Neural cell (in vitro differentiated cells): ENCODE measurements at regions not wholly inside any gene's neighbourhood (a gene's known extent, or its start where the extent isn't known, plus 50 kb on each side); places are given as distances from the start of the nearest gene placed in this dataset.
A peak's percentile ranks its signal among the peaks of the same experiment; 100 is the strongest.

Experiments
- H2AFZ ChIP-seq: fragments of 200-600, 300-800 bp; sonication (generic), shearing (Covaris generic); 2 replicates; pipeline ENCODE4 v1.6.0; 2014; ENCODE audit warnings: low read depth, mild to moderate bottlenecking, antibody characterized with exemption, low read length, moderate library complexity
- H3F3A ChIP-seq: fragments of 200-600 bp; shearing (Covaris generic); 2 replicates; pipeline ENCODE4 v1.6.1; 2016; ENCODE audit warnings: mild to moderate bottlenecking, moderate library complexity, mixed read lengths, antibody characterized with exemption, low read length; ENCODE audit not compliant: insufficient read depth, poor library complexity, severe bottlenecking
- H3K27ac ChIP-seq: fragments of 200-600, 300-800 bp; sonication (generic), shearing (Covaris generic); 2 replicates; pipeline ENCODE4 v1.5.1; 2014; ENCODE audit warnings: mild to moderate bottlenecking, low read length, moderate library complexity
- H3K27me3 ChIP-seq: fragments of 300-800, 200-600 bp; sonication (generic), shearing (Covaris generic); 2 replicates; pipeline ENCODE4 v1.6.0; 2014; ENCODE audit warnings: mild to moderate bottlenecking, low read depth, low read length, moderate library complexity; ENCODE audit not compliant: insufficient read depth
- H3K36me3 ChIP-seq: fragments of 300-800, 200-600 bp; sonication (generic), shearing (Covaris generic); 2 replicates; pipeline ENCODE4 v1.5.1; 2014; ENCODE audit warnings: mild to moderate bottlenecking, antibody characterized with exemption, low read length, moderate library complexity; ENCODE audit not compliant: insufficient read depth
- H3K4me2 ChIP-seq: fragments of 300-800, 200-600 bp; sonication (generic), shearing (Covaris generic); 2 replicates; pipeline ENCODE4 v1.6.0; 2014; ENCODE audit warnings: mild to moderate bottlenecking, low read length
- H3K4me3 ChIP-seq: fragments of 300-800, 200-600 bp; sonication (generic), shearing (Covaris generic); 2 replicates; pipeline ENCODE4 v1.5.1; 2014; ENCODE audit warnings: mild to moderate bottlenecking, low read length, moderate library complexity
- H3K79me2 ChIP-seq: fragments of 200-600 bp; shearing (Covaris generic); replicated peaks from 2 replicates; pipeline ENCODE4 v1.6.0; 2014; ENCODE audit warnings: mild to moderate bottlenecking, low read length, moderate library complexity; ENCODE audit not compliant: insufficient read depth
- H3K9ac ChIP-seq: fragments of 300-800, 200-600 bp; sonication (generic), shearing (Covaris generic); 2 replicates; pipeline ENCODE4 v1.6.1; 2016; ENCODE audit warnings: mild to moderate bottlenecking, low read length, mixed read lengths
- H3K9me2 ChIP-seq: fragments of 200-600 bp; shearing (Covaris generic); 2 replicates; pipeline ENCODE4 v1.6.1; 2016; ENCODE audit warnings: mild to moderate bottlenecking, low read length, mixed read lengths; ENCODE audit not compliant: insufficient read depth
- H3K9me3 ChIP-seq: fragments of 200-600, 300-800 bp; sonication (generic), shearing (Covaris generic); 2 replicates; pipeline ENCODE4 v1.6.1; 2016; ENCODE audit warnings: mild to moderate bottlenecking, mixed run types, low read length, moderate library complexity, mixed read lengths
- H4K20me1 ChIP-seq: fragments of 200-600 bp; shearing (Covaris generic); 2 replicates; pipeline ENCODE4 v1.6.1; 2016; ENCODE audit warnings: mild to moderate bottlenecking, mixed run types; ENCODE audit not compliant: insufficient read depth
- CTCF ChIP-seq: fragments of 450-650 bp; IDR thresholded peaks from 2 replicates; pipeline ENCODE4 v1.5.1; 2014; ENCODE audit warnings: antibody characterized with exemption, mild to moderate bottlenecking, moderate library complexity; ENCODE audit not compliant: poor library complexity, severe bottlenecking
- EP300 ChIP-seq: fragments of 450-650 bp; conservative IDR thresholded peaks from 2 replicates; pipeline ENCODE4 v1.6.1; 2014; ENCODE audit warnings: antibody characterized with exemption, mild to moderate bottlenecking, moderate library complexity; ENCODE audit not compliant: poor library complexity, severe bottlenecking
- EZH2 ChIP-seq: fragments of 200-600, 300-800 bp; shearing (Covaris generic), sonication (generic); IDR thresholded peaks from 2 replicates; pipeline ENCODE4 v1.6.1; 2014; ENCODE audit warnings: antibody characterized with exemption, low read length, borderline replicate concordance, mild to moderate bottlenecking; ENCODE audit not compliant: insufficient read depth, poor library complexity, severe bottlenecking
- MXI1 ChIP-seq: fragments of 450-650 bp; conservative IDR thresholded peaks from 2 replicates; pipeline ENCODE4 v1.6.1; 2014; ENCODE audit warnings: antibody characterized with exemption, mild to moderate bottlenecking; ENCODE audit not compliant: poor library complexity, severe bottlenecking
- POLR2AphosphoS5 ChIP-seq: IDR thresholded peaks from 2 replicates; pipeline ENCODE4 v1.6.1; 2012
- RAD21 ChIP-seq: fragments of 450-650 bp; conservative IDR thresholded peaks from 2 replicates; pipeline ENCODE4 v1.6.1; 2014; ENCODE audit warnings: antibody characterized with exemption, mild to moderate bottlenecking, moderate library complexity
- SMC3 ChIP-seq: fragments of 450-650 bp; conservative IDR thresholded peaks from 2 replicates; pipeline ENCODE4 v1.6.1; 2014; ENCODE audit warnings: antibody characterized with exemption, mild to moderate bottlenecking, moderate library complexity; ENCODE audit not compliant: poor library complexity
- TAF1 ChIP-seq: IDR thresholded peaks from 2 replicates; pipeline ENCODE4 v1.6.1; 2012; ENCODE audit warnings: low read depth
- TF ChIP-seq, protein P1 (sequence below): IDR thresholded peaks from 2 replicates; pipeline ENCODE4 v1.6.1; 2012; ENCODE audit warnings: borderline replicate concordance

GRCh38 chr11:92061456-92062062 lies 163.1 kb upstream of the FAT3 start:
- no peaks in the 10 kb centered on the region for H3K9me3 ChIP-seq
- no peak overlapping the region for H3K4me2 ChIP-seq
- no peak overlapping the region for H3K4me3 ChIP-seq
- no peaks in the 10 kb centered on the region for H3K27me3 ChIP-seq
- H2AFZ ChIP-seq = no peak overlapping the region
- H3K36me3 ChIP-seq = no peaks in the 10 kb centered on the region
- TF ChIP-seq RAD21 (no peak), EP300 (peak; percentile 16)
- no peaks in the 10 kb centered on the region for H3K79me2 ChIP-seq
- H3F3A ChIP-seq = no peaks in the 10 kb centered on the region
- no peaks in the 10 kb centered on the region for H3K9me2 ChIP-seq
- no peaks in the 10 kb centered on the region for H4K20me1 ChIP-seq
- no peak overlapping the region for H3K9ac ChIP-seq
- H3K27ac ChIP-seq = no peak overlapping the region

DNA sequence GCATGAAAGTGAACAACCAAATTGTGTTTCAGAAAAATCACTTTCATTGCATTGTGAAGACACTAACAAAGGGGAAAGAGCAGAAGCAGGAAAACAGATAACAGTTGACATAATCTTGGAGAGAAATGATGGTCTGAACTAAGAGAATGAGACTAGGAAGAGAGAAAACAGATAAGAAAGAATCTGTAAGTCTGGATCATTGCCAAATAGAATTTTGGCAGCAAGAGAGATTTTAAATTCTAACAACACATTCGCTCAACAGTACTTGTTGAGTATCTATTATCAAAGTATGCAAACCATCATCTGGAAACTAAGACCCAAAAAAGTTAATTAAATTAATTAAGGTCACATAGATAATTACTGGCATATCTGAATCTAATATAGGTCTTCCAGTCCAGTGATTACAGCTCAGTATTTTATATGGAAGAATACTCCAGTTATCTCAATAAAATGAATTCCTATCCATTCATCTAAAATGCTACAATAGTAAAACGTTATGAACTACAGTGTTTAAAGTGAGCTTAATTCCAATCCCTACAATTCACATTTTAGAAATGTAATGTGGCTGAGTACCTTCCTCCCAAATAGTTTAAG lies 166.7 kb upstream of the FAT3 start:
- H3F3A ChIP-seq = no peaks in the 10 kb centered on the region
- H3K9me3 ChIP-seq = no peaks in the 10 kb centered on the region
- no peak overlapping the region for H3K4me3 ChIP-seq
- no peaks in the 10 kb centered on the region for H3K79me2 ChIP-seq
- TF ChIP-seq EP300 = no peak
- no peaks in the 10 kb centered on the region for H4K20me1 ChIP-seq
- no peaks in the 10 kb centered on the region for H3K27me3 ChIP-seq
- no peak overlapping the region for H3K9ac ChIP-seq
- no peak overlapping the region for H2AFZ ChIP-seq
- H3K4me2 ChIP-seq = no peak overlapping the region
- no peak overlapping the region for H3K27ac ChIP-seq
- no peaks in the 10 kb centered on the region for H3K36me3 ChIP-seq
- H3K9me2 ChIP-seq = no peaks in the 10 kb centered on the region

- Histone ChIP-seq H3K4me2 (no peak overlapping the region), H3K4me3 (no peak overlapping the region), H3K9me2 (no peaks in the 10 kb centered on the region), H3K27ac (no peak overlapping the region), H3K9ac (no peak overlapping the region), H2AFZ (no peak overlapping the region), H3K79me2 (no peaks in the 10 kb centered on the region), H4K20me1 (no peaks in the 10 kb centered on the region), H3K9me3 (no peaks in the 10 kb centered on the region), H3F3A (no peaks in the 10 kb centered on the region), H3K27me3 (no peaks in the 10 kb centered on the region), H3K36me3 (no peaks in the 10 kb centered on the region)
- TF ChIP-seq POLR2AphosphoS5 = no peak
- no peak for TF ChIP-seq MXI1
- no peak for TF ChIP-seq SMC3
- TF ChIP-seq CTCF = no peak
- TF ChIP-seq EZH2 = no peak
- TF ChIP-seq RAD21 = no peak
- TF ChIP-seq EP300 = no peak
- TF ChIP-seq, protein P1, sequence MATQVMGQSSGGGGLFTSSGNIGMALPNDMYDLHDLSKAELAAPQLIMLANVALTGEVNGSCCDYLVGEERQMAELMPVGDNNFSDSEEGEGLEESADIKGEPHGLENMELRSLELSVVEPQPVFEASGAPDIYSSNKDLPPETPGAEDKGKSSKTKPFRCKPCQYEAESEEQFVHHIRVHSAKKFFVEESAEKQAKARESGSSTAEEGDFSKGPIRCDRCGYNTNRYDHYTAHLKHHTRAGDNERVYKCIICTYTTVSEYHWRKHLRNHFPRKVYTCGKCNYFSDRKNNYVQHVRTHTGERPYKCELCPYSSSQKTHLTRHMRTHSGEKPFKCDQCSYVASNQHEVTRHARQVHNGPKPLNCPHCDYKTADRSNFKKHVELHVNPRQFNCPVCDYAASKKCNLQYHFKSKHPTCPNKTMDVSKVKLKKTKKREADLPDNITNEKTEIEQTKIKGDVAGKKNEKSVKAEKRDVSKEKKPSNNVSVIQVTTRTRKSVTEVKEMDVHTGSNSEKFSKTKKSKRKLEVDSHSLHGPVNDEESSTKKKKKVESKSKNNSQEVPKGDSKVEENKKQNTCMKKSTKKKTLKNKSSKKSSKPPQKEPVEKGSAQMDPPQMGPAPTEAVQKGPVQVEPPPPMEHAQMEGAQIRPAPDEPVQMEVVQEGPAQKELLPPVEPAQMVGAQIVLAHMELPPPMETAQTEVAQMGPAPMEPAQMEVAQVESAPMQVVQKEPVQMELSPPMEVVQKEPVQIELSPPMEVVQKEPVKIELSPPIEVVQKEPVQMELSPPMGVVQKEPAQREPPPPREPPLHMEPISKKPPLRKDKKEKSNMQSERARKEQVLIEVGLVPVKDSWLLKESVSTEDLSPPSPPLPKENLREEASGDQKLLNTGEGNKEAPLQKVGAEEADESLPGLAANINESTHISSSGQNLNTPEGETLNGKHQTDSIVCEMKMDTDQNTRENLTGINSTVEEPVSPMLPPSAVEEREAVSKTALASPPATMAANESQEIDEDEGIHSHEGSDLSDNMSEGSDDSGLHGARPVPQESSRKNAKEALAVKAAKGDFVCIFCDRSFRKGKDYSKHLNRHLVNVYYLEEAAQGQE = no peak
- TF ChIP-seq TAF1 = no peak
These were observed 171.4 kb upstream of the FAT3 start for GRCh38 chr11:92053216-92053615.
